ENCODE measurements at regions not wholly inside any gene's neighbourhood (a gene's known extent, or its start where the extent isn't known, plus 50 kb on each side); places are given as distances from the start of the nearest gene placed in this dataset.

- Histone ChIP-seq H3K4ac (ENCODE audit: low read depth, low read length) (no peak overlapping the region), H3K23me2 (ENCODE audit: insufficient read length, low read depth, low read length, poor library complexity, severe bottlenecking) (no peaks in the 10 kb centered on the region), H4K91ac (ENCODE audit: insufficient read length, low read depth, low read length) (no peak overlapping the region), H2BK15ac (ENCODE audit: low read depth, low read length) (no peak overlapping the region), H3K14ac (ENCODE audit: insufficient read depth, low read length) (no peak overlapping the region), H3T11ph (ENCODE audit: low read length) (no peak overlapping the region), H3K9ac (ENCODE audit: extremely low read depth, insufficient read length, low read length) (no peak overlapping the region), H3K4me2 (ENCODE audit: insufficient read depth, insufficient read length, low read length) (no peak overlapping the region), H3K4me1 (ENCODE audit: insufficient read depth, low read length) (no peaks in the 10 kb centered on the region), H2BK20ac (ENCODE audit: low read depth, low read length, poor library complexity, severe bottlenecking) (no peak overlapping the region), H2AK5ac (ENCODE audit: insufficient read length, low read length) (no peak overlapping the region), H3K79me2 (ENCODE audit: insufficient read depth, low read length) (no peaks in the 10 kb centered on the region), H3K27ac (ENCODE audit: insufficient read length, low read depth, low read length) (no peak overlapping the region), H4K5ac (ENCODE audit: insufficient read length, low read depth, low read length) (no peak overlapping the region), H3K27me3 (ENCODE audit: insufficient read depth, low read length) (no peaks in the 10 kb centered on the region), H2BK120ac (ENCODE audit: low read depth, low read length, poor library complexity, severe bottlenecking) (no peak overlapping the region), H4K20me1 (ENCODE audit: control insufficient read depth, insufficient read depth, insufficient read length) (no peaks in the 10 kb centered on the region), H3K79me1 (ENCODE audit: insufficient read depth, low read depth, low read length, poor library complexity, severe bottlenecking) (no peaks in the 10 kb centered on the region), H3K23ac (ENCODE audit: insufficient read length, low read depth, low read length) (no peak overlapping the region), H2AFZ (ENCODE audit: low read length) (no peak overlapping the region), H2BK5ac (ENCODE audit: insufficient read length, low read length) (no peak overlapping the region), H3K18ac (ENCODE audit: insufficient read length, low read depth, low read length) (no peak overlapping the region), H2BK12ac (ENCODE audit: insufficient read length, low read depth, low read length) (no peak overlapping the region), H3K9me3 (ENCODE audit: control insufficient read depth, low read depth, low read length) (no peaks in the 10 kb centered on the region), H3K56ac (ENCODE audit: insufficient read length, low read depth, low read length) (no peak overlapping the region), H4K8ac (replicated peaks; ENCODE audit: insufficient read length, low read depth, low read length) (no peak overlapping the region)
- Mint-ChIP-seq H3K27ac (no peak overlapping the region), H3K27me3 (ENCODE audit: low read depth) (peaks cover 9% of the 10 kb centered on the region), H3K4me3 (no peak overlapping the region), H3K4me1 (no peaks in the 10 kb centered on the region), H3K9me3 (peaks cover 43 to 57% of the 10 kb centered on the region in 2 experiments), H3K36me3 (ENCODE audit: insufficient read depth in 1 of 3, low read depth in 3 of 3) (no peaks in the 10 kb centered on the region)
- DNase-seq = no peak
- TF ChIP-seq, protein P1, sequence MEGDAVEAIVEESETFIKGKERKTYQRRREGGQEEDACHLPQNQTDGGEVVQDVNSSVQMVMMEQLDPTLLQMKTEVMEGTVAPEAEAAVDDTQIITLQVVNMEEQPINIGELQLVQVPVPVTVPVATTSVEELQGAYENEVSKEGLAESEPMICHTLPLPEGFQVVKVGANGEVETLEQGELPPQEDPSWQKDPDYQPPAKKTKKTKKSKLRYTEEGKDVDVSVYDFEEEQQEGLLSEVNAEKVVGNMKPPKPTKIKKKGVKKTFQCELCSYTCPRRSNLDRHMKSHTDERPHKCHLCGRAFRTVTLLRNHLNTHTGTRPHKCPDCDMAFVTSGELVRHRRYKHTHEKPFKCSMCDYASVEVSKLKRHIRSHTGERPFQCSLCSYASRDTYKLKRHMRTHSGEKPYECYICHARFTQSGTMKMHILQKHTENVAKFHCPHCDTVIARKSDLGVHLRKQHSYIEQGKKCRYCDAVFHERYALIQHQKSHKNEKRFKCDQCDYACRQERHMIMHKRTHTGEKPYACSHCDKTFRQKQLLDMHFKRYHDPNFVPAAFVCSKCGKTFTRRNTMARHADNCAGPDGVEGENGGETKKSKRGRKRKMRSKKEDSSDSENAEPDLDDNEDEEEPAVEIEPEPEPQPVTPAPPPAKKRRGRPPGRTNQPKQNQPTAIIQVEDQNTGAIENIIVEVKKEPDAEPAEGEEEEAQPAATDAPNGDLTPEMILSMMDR (conservative IDR thresholded peaks at IDR 0.05) = no peak
- no CpG with 5 or more reads among the region's 3 CpGs for WGBS (ENCODE audit: extremely low coverage, insufficient read length, low lambda C conversion rate)
Observed at GRCh38 chrX:39264023-39264422, 462.8 kb downstream of the MID1IP1 start.

Data from H9 (cell line).